A549 (cell line): ENCODE measurements at regions not wholly inside any gene's neighbourhood (a gene's known extent, or its start where the extent isn't known, plus 50 kb on each side); places are given as distances from the start of the nearest gene placed in this dataset.

Experiments
- ESRRA ChIP-seq: fragments of 150-350 bp; IDR thresholded peaks from 2 replicates; pipeline ENCODE4 v1.6.1; 2014; ENCODE audit warnings: mild to moderate bottlenecking, low read length, borderline replicate concordance
- MAFK ChIP-seq: fragments of 450-650 bp; IDR thresholded peaks from 2 replicates; pipeline ENCODE4 v1.6.1; 2014; ENCODE audit not compliant: partially characterized antibody
- TP53 ChIP-seq: fragments of 250-450 bp; sonication (Bioruptor Pico); IDR thresholded peaks from 2 replicates; pipeline ENCODE4 v1.5.0; 2021; ENCODE audit warnings: mild to moderate bottlenecking, moderate library complexity
- TF ChIP-seq, protein P1 (sequence below): fragments of 450-650 bp; IDR thresholded peaks from 2 replicates; pipeline ENCODE4 v1.6.1; 2014; ENCODE audit warnings: antibody characterized with exemption
- TF ChIP-seq, protein P2 (sequence below): fragments of >200 bp; sonication (Bioruptor Twin); formaldehyde crosslinking; IDR thresholded peaks from 3 replicates; pipeline ENCODE4 v1.5.1; 2016

DNA sequence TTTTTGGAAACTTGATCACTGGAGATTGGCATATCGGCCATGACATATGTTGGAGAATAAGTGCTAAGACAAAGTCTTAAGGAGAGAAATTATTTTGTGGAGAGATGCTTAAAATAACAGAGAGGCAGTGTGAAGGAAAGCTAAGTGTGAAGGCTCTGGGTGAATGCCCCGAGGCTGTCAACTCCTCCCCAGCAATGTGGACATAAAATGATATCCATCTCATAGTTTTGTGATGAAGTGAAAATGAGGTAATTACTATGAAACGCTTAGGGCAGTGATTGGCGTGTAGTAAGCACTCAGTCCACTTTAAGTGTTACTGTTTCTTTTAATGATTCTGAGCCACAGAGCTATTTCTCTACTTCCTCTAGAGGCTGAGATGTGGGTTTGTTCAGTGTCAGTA is 195.8 kb upstream of the KLF12 start:
- TF ChIP-seq, protein P1, sequence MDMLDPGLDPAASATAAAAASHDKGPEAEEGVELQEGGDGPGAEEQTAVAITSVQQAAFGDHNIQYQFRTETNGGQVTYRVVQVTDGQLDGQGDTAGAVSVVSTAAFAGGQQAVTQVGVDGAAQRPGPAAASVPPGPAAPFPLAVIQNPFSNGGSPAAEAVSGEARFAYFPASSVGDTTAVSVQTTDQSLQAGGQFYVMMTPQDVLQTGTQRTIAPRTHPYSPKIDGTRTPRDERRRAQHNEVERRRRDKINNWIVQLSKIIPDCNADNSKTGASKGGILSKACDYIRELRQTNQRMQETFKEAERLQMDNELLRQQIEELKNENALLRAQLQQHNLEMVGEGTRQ, result no peak
- TF ChIP-seq MAFK, result no peak
- TF ChIP-seq TP53, result no peak
- no peak for TF ChIP-seq ESRRA
- TF ChIP-seq, protein P2, sequence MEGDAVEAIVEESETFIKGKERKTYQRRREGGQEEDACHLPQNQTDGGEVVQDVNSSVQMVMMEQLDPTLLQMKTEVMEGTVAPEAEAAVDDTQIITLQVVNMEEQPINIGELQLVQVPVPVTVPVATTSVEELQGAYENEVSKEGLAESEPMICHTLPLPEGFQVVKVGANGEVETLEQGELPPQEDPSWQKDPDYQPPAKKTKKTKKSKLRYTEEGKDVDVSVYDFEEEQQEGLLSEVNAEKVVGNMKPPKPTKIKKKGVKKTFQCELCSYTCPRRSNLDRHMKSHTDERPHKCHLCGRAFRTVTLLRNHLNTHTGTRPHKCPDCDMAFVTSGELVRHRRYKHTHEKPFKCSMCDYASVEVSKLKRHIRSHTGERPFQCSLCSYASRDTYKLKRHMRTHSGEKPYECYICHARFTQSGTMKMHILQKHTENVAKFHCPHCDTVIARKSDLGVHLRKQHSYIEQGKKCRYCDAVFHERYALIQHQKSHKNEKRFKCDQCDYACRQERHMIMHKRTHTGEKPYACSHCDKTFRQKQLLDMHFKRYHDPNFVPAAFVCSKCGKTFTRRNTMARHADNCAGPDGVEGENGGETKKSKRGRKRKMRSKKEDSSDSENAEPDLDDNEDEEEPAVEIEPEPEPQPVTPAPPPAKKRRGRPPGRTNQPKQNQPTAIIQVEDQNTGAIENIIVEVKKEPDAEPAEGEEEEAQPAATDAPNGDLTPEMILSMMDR, result no peak
